HEK293 (cell line): ENCODE measurements at regions not wholly inside any gene's neighbourhood (a gene's known extent, or its start where the extent isn't known, plus 50 kb on each side); places are given as distances from the start of the nearest gene placed in this dataset.
A peak's percentile ranks its signal among the peaks of the same experiment; 100 is the strongest.

Experiments used
- CTCF ChIA-PET: fragments of 350-600 bp; formaldehyde crosslinking; extraction: SDS; loops from one replicate; lab custom pipeline; 2021; ENCODE audit warnings: antibody characterized with exemption; lab: Yijun Ruan, JAX
- POLR2A ChIA-PET: fragments of 300-600 bp; formaldehyde crosslinking; extraction: SDS; loops from one replicate; lab custom pipeline; 2020; ENCODE audit warnings: antibody characterized with exemption, inconsistent platforms; lab: Yijun Ruan, JAX
- H3K27ac ChIP-seq: fragments of 200-500 bp; sonication (Bioruptor generic); 2 replicates; pipeline ENCODE4 v1.5.1; 2014; ENCODE audit warnings: low read depth, low read length, control low read depth, inconsistent platforms; ENCODE audit errors: extremely low read depth
- H3K36me3 ChIP-seq, 2 experiments: fragments of 200-500 bp in 1 of 2; sonication (Bioruptor generic) in 1 of 2; 1 replicate in 1 of 2; 2 replicates in 1 of 2; pipeline ENCODE4 v1.5.1; 2014 to 2017; ENCODE audit warnings: inconsistent platforms in 2 of 2, low read length in 2 of 2; ENCODE audit not compliant: control insufficient read depth in 2 of 2, insufficient read depth in 1 of 2
- H3K4me1 ChIP-seq: fragments of 200-500 bp; sonication (Bioruptor generic); 2 replicates; pipeline ENCODE4 v1.5.1; 2014; ENCODE audit warnings: mild to moderate bottlenecking, low read length, inconsistent platforms; ENCODE audit not compliant: control insufficient read depth, insufficient read depth
- H3K4me3 ChIP-seq: 2 replicates; pipeline ENCODE4 v1.5.1; 2011; ENCODE audit warnings: low read depth, mild to moderate bottlenecking, control low read depth, low read length, moderate library complexity
- H3K9me3 ChIP-seq: fragments of 200-500 bp; sonication (Bioruptor generic); 2 replicates; pipeline ENCODE4 v1.5.1; 2014; ENCODE audit warnings: low read depth, low read length, inconsistent platforms; ENCODE audit not compliant: control insufficient read depth, insufficient read depth
- GLI2 ChIP-seq: fragments of 450-650 bp; formaldehyde crosslinking; IDR thresholded peaks from 2 replicates; pipeline ENCODE4; 2017; ENCODE audit warnings: missing biosample characterization, missing genetic modification characterization, low read depth, borderline replicate concordance
- PRDM1 ChIP-seq: fragments of 450-650 bp; formaldehyde crosslinking; IDR thresholded peaks from 2 replicates; pipeline ENCODE4; 2016; ENCODE audit warnings: missing biosample characterization, missing genetic modification characterization
- REPIN1 ChIP-seq: fragments of 450-650 bp; formaldehyde crosslinking; IDR thresholded peaks from 2 replicates; pipeline ENCODE4 v1.5.1; 2017; ENCODE audit warnings: missing biosample characterization, missing genetic modification characterization, low read depth
- ZFP69B ChIP-seq: fragments of 450-650 bp; formaldehyde crosslinking; IDR thresholded peaks from 2 replicates; pipeline ENCODE4 v1.5.1; 2016; ENCODE audit warnings: missing biosample characterization, missing genetic modification characterization
- ZIC2 ChIP-seq: fragments of 450-650 bp; formaldehyde crosslinking; IDR thresholded peaks from 2 replicates; pipeline ENCODE4 v1.5.1; 2016; ENCODE audit warnings: missing biosample characterization, missing genetic modification characterization
- ZNF521 ChIP-seq: fragments of 450-650 bp; formaldehyde crosslinking; IDR thresholded peaks from 2 replicates; pipeline ENCODE4 v1.5.1; 2017; ENCODE audit warnings: missing biosample characterization, mild to moderate bottlenecking, missing genetic modification characterization
- ZSCAN16 ChIP-seq: fragments of 450-650 bp; formaldehyde crosslinking; IDR thresholded peaks from 2 replicates; pipeline ENCODE4 v1.5.1; 2016; ENCODE audit warnings: missing biosample characterization, missing genetic modification characterization
- TF ChIP-seq, protein P1 (sequence below): fragments of 450-650 bp; formaldehyde crosslinking; IDR thresholded peaks from 2 replicates; pipeline ENCODE4 v1.5.1; 2016; ENCODE audit warnings: missing biosample characterization, missing genetic modification characterization, borderline replicate concordance
- TF ChIP-seq, protein P2 (sequence below): fragments of 450-650 bp; formaldehyde crosslinking; conservative IDR thresholded peaks from 2 replicates; pipeline ENCODE4 v1.5.1; 2016; ENCODE audit warnings: low read depth, missing biosample characterization, missing genetic modification characterization
- TF ChIP-seq, protein P3 (sequence below): fragments of 450-650 bp; formaldehyde crosslinking; IDR thresholded peaks from 2 replicates; pipeline ENCODE4 v1.5.1; 2017; ENCODE audit warnings: missing biosample characterization, missing genetic modification characterization

DNA sequence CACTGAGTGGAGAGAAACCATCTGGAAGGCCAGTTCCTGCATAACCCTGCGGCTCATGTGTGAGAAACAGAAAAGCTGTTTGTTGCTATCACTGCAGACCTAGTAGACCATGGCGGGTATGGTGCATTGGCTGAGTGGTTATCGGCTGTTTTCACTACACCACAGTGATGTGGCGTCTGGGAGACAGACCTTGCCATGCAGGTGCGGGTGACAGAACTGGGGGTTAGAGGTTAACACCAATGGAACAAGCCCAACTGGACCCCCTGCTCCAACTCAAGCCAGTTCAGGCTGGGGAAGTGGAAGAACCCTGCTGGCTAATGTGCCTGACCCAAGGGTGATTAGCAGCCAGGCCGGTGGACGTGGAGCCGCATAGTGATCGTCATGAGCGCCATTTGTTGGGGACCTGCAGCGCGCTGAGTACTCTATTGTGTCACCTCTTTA lies 91.9 kb downstream of the IRF8 start (continued):
- TF ChIP-seq, protein P1, sequence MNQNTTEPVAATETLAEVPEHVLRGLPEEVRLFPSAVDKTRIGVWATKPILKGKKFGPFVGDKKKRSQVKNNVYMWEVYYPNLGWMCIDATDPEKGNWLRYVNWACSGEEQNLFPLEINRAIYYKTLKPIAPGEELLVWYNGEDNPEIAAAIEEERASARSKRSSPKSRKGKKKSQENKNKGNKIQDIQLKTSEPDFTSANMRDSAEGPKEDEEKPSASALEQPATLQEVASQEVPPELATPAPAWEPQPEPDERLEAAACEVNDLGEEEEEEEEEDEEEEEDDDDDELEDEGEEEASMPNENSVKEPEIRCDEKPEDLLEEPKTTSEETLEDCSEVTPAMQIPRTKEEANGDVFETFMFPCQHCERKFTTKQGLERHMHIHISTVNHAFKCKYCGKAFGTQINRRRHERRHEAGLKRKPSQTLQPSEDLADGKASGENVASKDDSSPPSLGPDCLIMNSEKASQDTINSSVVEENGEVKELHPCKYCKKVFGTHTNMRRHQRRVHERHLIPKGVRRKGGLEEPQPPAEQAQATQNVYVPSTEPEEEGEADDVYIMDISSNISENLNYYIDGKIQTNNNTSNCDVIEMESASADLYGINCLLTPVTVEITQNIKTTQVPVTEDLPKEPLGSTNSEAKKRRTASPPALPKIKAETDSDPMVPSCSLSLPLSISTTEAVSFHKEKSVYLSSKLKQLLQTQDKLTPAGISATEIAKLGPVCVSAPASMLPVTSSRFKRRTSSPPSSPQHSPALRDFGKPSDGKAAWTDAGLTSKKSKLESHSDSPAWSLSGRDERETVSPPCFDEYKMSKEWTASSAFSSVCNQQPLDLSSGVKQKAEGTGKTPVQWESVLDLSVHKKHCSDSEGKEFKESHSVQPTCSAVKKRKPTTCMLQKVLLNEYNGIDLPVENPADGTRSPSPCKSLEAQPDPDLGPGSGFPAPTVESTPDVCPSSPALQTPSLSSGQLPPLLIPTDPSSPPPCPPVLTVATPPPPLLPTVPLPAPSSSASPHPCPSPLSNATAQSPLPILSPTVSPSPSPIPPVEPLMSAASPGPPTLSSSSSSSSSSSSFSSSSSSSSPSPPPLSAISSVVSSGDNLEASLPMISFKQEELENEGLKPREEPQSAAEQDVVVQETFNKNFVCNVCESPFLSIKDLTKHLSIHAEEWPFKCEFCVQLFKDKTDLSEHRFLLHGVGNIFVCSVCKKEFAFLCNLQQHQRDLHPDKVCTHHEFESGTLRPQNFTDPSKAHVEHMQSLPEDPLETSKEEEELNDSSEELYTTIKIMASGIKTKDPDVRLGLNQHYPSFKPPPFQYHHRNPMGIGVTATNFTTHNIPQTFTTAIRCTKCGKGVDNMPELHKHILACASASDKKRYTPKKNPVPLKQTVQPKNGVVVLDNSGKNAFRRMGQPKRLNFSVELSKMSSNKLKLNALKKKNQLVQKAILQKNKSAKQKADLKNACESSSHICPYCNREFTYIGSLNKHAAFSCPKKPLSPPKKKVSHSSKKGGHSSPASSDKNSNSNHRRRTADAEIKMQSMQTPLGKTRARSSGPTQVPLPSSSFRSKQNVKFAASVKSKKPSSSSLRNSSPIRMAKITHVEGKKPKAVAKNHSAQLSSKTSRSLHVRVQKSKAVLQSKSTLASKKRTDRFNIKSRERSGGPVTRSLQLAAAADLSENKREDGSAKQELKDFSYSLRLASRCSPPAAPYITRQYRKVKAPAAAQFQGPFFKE (tag by site-specific recombination): no peak
- TF ChIP-seq ZFP69B (tag by site-specific recombination) (no peak), REPIN1 (no peak), PRDM1 (tag by site-specific recombination) (no peak), GLI2 (tag by site-specific recombination) (no peak)

DNA sequence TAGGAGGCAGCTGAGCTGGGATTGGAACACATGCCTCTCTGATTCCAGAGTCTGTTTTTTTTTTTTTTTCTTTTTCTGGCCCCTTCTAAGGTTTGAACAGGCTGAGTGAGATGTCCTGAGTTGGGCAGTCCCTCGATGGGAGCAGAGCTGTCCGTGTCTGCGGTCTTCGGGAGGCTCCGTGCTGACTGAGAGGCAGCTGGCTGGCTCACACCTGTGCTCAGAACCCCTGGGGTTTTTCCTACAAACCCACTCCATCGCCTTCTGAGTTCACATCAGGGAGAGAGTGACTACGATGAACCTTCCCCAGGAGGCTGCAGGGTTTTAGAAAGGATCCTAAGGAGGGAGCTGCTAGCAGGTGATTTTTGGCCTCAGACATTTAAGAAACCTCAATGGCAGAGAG lies 92.5 kb downstream of the IRF8 start:
- H3K27ac ChIP-seq: no peak overlapping the region
- H3K9me3 ChIP-seq: no peaks in the 10 kb centered on the region
- ChIA-PET CTCF (interaction anchor here (0.6 to 16.0 kb wide), 6 partner anchors 9 to 529 kb away, joined by 3 to 292 read pairs (median 4); no protein-coding TSS in a partner anchor), POLR2A (interaction anchor here (0.7 kb wide), 1 partner anchor 283 kb away, joined by 9 read pairs; no protein-coding TSS in a partner anchor)
- no peaks in the 10 kb centered on the region for H3K36me3 ChIP-seq
- H3K4me3 ChIP-seq: no peak overlapping the region
- peaks cover 3% of the 10 kb centered on the region; the same call in 1 of the 2 replicates for H3K4me1 ChIP-seq
- TF ChIP-seq, protein P2, sequence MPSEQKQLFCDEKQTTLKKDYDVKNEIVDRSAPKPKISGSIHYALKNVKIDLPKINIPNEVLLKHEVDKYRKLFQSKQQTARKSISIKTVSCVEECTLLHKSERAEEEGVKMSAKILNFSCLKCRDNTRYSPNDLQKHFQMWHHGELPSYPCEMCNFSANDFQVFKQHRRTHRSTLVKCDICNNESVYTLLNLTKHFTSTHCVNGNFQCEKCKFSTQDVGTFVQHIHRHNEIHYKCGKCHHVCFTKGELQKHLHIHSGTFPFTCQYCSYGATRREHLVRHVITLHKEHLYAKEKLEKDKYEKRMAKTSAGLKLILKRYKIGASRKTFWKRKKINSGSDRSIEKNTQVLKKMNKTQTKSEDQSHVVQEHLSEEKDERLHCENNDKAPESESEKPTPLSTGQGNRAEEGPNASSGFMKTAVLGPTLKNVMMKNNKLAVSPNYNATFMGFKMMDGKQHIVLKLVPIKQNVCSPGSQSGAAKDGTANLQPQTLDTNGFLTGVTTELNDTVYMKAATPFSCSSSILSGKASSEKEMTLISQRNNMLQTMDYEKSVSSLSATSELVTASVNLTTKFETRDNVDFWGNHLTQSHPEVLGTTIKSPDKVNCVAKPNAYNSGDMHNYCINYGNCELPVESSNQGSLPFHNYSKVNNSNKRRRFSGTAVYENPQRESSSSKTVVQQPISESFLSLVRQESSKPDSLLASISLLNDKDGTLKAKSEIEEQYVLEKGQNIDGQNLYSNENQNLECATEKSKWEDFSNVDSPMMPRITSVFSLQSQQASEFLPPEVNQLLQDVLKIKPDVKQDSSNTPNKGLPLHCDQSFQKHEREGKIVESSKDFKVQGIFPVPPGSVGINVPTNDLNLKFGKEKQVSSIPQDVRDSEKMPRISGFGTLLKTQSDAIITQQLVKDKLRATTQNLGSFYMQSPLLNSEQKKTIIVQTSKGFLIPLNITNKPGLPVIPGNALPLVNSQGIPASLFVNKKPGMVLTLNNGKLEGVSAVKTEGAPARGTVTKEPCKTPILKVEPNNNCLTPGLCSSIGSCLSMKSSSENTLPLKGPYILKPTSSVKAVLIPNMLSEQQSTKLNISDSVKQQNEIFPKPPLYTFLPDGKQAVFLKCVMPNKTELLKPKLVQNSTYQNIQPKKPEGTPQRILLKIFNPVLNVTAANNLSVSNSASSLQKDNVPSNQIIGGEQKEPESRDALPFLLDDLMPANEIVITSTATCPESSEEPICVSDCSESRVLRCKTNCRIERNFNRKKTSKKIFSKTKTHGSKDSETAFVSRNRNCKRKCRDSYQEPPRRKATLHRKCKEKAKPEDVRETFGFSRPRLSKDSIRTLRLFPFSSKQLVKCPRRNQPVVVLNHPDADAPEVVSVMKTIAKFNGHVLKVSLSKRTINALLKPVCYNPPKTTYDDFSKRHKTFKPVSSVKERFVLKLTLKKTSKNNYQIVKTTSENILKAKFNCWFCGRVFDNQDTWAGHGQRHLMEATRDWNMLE (tag by site-specific recombination): no peak
- TF ChIP-seq, protein P3, sequence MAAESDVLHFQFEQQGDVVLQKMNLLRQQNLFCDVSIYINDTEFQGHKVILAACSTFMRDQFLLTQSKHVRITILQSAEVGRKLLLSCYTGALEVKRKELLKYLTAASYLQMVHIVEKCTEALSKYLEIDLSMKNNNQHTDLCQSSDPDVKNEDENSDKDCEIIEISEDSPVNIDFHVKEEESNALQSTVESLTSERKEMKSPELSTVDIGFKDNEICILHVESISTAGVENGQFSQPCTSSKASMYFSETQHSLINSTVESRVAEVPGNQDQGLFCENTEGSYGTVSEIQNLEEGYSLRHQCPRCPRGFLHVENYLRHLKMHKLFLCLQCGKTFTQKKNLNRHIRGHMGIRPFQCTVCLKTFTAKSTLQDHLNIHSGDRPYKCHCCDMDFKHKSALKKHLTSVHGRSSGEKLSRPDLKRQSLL (tag by site-specific recombination): no peak
- TF ChIP-seq PRDM1 (tag by site-specific recombination) (no peak), ZNF521 (tag by site-specific recombination) (no peak), ZIC2 (tag by site-specific recombination) (0 out of 2 replicates have a peak, but pooled peaks have one; percentile 23), ZSCAN16 (tag by site-specific recombination) (no peak)
